Smooth muscle cell (in vitro differentiated cells): ENCODE measurements at regions not wholly inside any gene's neighbourhood (a gene's known extent, or its start where the extent isn't known, plus 50 kb on each side); places are given as distances from the start of the nearest gene placed in this dataset.

Experiments used
- DNase-seq: peaks from one replicate; lab custom pipeline; 2025; ENCODE audit not compliant: unreplicated experiment; lab: John Stamatoyannopoulos, UW
- H2AFZ ChIP-seq: fragments of 200-600 bp; sonication (generic); 2 replicates; pipeline ENCODE4 v1.6.0; 2016; ENCODE audit warnings: antibody characterized with exemption, low read depth, mild to moderate bottlenecking
- H3F3A ChIP-seq: fragments of 200-600 bp; sonication (generic); 2 replicates; pipeline ENCODE4 v1.6.0; 2017; ENCODE audit warnings: antibody characterized with exemption, low read depth
- H3K27ac ChIP-seq: fragments of 200-600 bp; sonication (generic); 2 replicates; pipeline ENCODE4 v1.5.1; 2016; ENCODE audit warnings: low read depth, mild to moderate bottlenecking
- H3K27me3 ChIP-seq: fragments of 200-600 bp; sonication (generic); 2 replicates; pipeline ENCODE4 v1.6.1; 2016; ENCODE audit warnings: low read depth, mild to moderate bottlenecking
- H3K36me3 ChIP-seq: fragments of 200-600 bp; sonication (generic); 2 replicates; pipeline ENCODE4 v1.5.1; 2016; ENCODE audit warnings: low read depth
- H3K4me1 ChIP-seq: fragments of 200-600 bp; sonication (generic); 2 replicates; pipeline ENCODE4 v1.5.1; 2016; ENCODE audit warnings: low read depth
- H3K4me2 ChIP-seq: fragments of 200-600 bp; sonication (generic); 2 replicates; pipeline ENCODE4 v1.6.0; 2016; ENCODE audit warnings: mild to moderate bottlenecking
- H3K4me3 ChIP-seq: fragments of 200-600 bp; sonication (generic); 2 replicates; pipeline ENCODE4 v1.5.1; 2016; ENCODE audit warnings: mild to moderate bottlenecking
- H3K79me2 ChIP-seq: fragments of 200-600 bp; sonication (generic); 2 replicates; pipeline ENCODE4 v1.6.0; 2016; ENCODE audit warnings: low read depth, mild to moderate bottlenecking
- H3K9ac ChIP-seq: fragments of 200-600 bp; sonication (generic); 2 replicates; pipeline ENCODE4 v1.6.0; 2016; ENCODE audit warnings: low read depth
- H3K9me3 ChIP-seq: fragments of 200-600 bp; sonication (generic); replicated peaks from 2 replicates; pipeline ENCODE4 v1.5.1; 2016; ENCODE audit warnings: low read depth
- H4K20me1 ChIP-seq: fragments of 200-600 bp; sonication (generic); 2 replicates; pipeline ENCODE4 v1.6.0; 2016; ENCODE audit warnings: low read depth
- CTCF ChIP-seq: fragments of 200-600 bp; sonication (generic); IDR thresholded peaks from 2 replicates; pipeline ENCODE4 v1.5.1; 2017; ENCODE audit warnings: borderline replicate concordance, mild to moderate bottlenecking, antibody characterized with exemption; ENCODE audit not compliant: insufficient read depth, poor library complexity, severe bottlenecking
- WGBS: methylation state at CpG from one replicate; pipeline ENCODE4 v1.1.7; 2016; ENCODE audit warnings: low lambda C conversion rate; 5-methylcytosine and 5-hydroxymethylcytosine counted together

GRCh38 chr5:142386137-142387023 lies 61.6 kb upstream of the SPRY4 start:
- no peaks in the 10 kb centered on the region for H4K20me1 ChIP-seq
- H3K27ac ChIP-seq, result no peak overlapping the region
- no peaks in the 10 kb centered on the region for H3K9me3 ChIP-seq
- H3K4me3 ChIP-seq, result no peak overlapping the region
- no peak for DNase-seq
- TF ChIP-seq CTCF, result no peak
- H3F3A ChIP-seq, result no peaks in the 10 kb centered on the region
- H3K4me1 ChIP-seq, result peaks cover 25% of the 10 kb centered on the region
- H2AFZ ChIP-seq, result no peak overlapping the region
- H3K4me2 ChIP-seq, result peak overlapping the region; percentile 38
- no peaks in the 10 kb centered on the region for H3K79me2 ChIP-seq
- no peaks in the 10 kb centered on the region for H3K27me3 ChIP-seq
- 56% methylated on average over 8 of the region's 8 CpGs for WGBS
- no peak overlapping the region for H3K9ac ChIP-seq
- no peaks in the 10 kb centered on the region for H3K36me3 ChIP-seq

- Histone ChIP-seq H3K4me2 (peak overlapping the region; percentile 29), H3K4me3 (no peak overlapping the region), H3K27me3 (no peaks in the 10 kb centered on the region), H3K79me2 (no peaks in the 10 kb centered on the region), H3F3A (no peaks in the 10 kb centered on the region), H3K9ac (no peak overlapping the region), H3K4me1 (peaks cover 19% of the 10 kb centered on the region), H3K9me3 (no peaks in the 10 kb centered on the region), H4K20me1 (no peaks in the 10 kb centered on the region), H3K27ac (no peak overlapping the region), H2AFZ (no peak overlapping the region), H3K36me3 (no peaks in the 10 kb centered on the region)
- 29% methylated on average over 5 of the region's 5 CpGs for WGBS
- no peak for TF ChIP-seq CTCF
- DNase-seq, result no peak
These were observed 60.4 kb upstream of the SPRY4 start for GRCh38 chr5:142385194-142385593.

- H3K79me2 ChIP-seq, result no peaks in the 10 kb centered on the region
- H3K9ac ChIP-seq, result no peak overlapping the region
- H4K20me1 ChIP-seq, result no peaks in the 10 kb centered on the region
- peaks cover 14% of the 10 kb centered on the region for H3K4me1 ChIP-seq
- 90% methylated on average over 3 of the region's 3 CpGs for WGBS
- H3K9me3 ChIP-seq, result no peaks in the 10 kb centered on the region
- no peak for DNase-seq
- TF ChIP-seq CTCF, result no peak
- no peak overlapping the region for H3K27ac ChIP-seq
- no peaks in the 10 kb centered on the region for H3K27me3 ChIP-seq
- H3K4me2 ChIP-seq, result no peak overlapping the region
- no peak overlapping the region for H2AFZ ChIP-seq
- no peaks in the 10 kb centered on the region for H3K36me3 ChIP-seq
- no peaks in the 10 kb centered on the region for H3F3A ChIP-seq
- H3K4me3 ChIP-seq, result no peak overlapping the region
These were observed 59.2 kb upstream of the SPRY4 start for GRCh38 chr5:142384014-142384413.

- Histone ChIP-seq H3K4me2 (no peak overlapping the region), H3K27me3 (no peaks in the 10 kb centered on the region), H3K79me2 (no peaks in the 10 kb centered on the region), H3K4me1 (peaks cover 13% of the 10 kb centered on the region), H2AFZ (no peak overlapping the region), H3K27ac (no peak overlapping the region), H3K9ac (no peak overlapping the region), H4K20me1 (no peaks in the 10 kb centered on the region), H3F3A (no peaks in the 10 kb centered on the region), H3K36me3 (no peaks in the 10 kb centered on the region), H3K4me3 (no peak overlapping the region), H3K9me3 (no peaks in the 10 kb centered on the region)
- no peak for TF ChIP-seq CTCF
- no peak for DNase-seq
- 88% methylated on average over 2 of the region's 2 CpGs for WGBS
These were observed 57.4 kb upstream of the SPRY4 start for GRCh38 chr5:142382186-142382585.
